ENCODE measurements at regions not wholly inside any gene's neighbourhood (a gene's known extent, or its start where the extent isn't known, plus 50 kb on each side); places are given as distances from the start of the nearest gene placed in this dataset.

- TF ChIP-seq CTCF (IDR thresholded peaks at IDR 0.05), result no peak
Measured at GRCh38 chr6:19478273-19478672, 358.9 kb upstream of the ID4 start.

GRCh38 chr6:19478992-19479391 lies 358.2 kb upstream of the ID4 start:
- TF ChIP-seq CTCF (IDR thresholded peaks at IDR 0.05), result no peak

- no peak for TF ChIP-seq CTCF (IDR thresholded peaks at IDR 0.05)
Measured at GRCh38 chr6:19479551-19479950, 357.6 kb upstream of the ID4 start.

GRCh38 chr6:19492636-19493405 lies 344.3 kb upstream of the ID4 start:
- TF ChIP-seq CTCF (IDR thresholded peaks at IDR 0.05), result no peak

- no peak for TF ChIP-seq CTCF (IDR thresholded peaks at IDR 0.05)
Measured at GRCh38 chr6:19501737-19502245, 335.4 kb upstream of the ID4 start.

- no peak for TF ChIP-seq CTCF (IDR thresholded peaks at IDR 0.05)
Measured at GRCh38 chr6:19502301-19502700, 334.9 kb upstream of the ID4 start.

- TF ChIP-seq CTCF (IDR thresholded peaks at IDR 0.05), result no peak
Measured at GRCh38 chr6:19515939-19516338, 321.2 kb upstream of the ID4 start.
